ENCODE measurements at regions not wholly inside any gene's neighbourhood (a gene's known extent, or its start where the extent isn't known, plus 50 kb on each side); places are given as distances from the start of the nearest gene placed in this dataset.

GRCh38 chr9:81370650-81371049 is 318.7 kb downstream of the TLE1 start:
- H3K4me1 ChIP-seq (ENCODE audit: control insufficient read depth, insufficient read depth, low read length): peaks cover 19% of the 10 kb centered on the region
- peaks cover 4% of the 10 kb centered on the region for H3K9me3 ChIP-seq (replicated peaks; ENCODE audit: control insufficient read depth, low read depth, low read length)
- 43% methylated on average over 2 of the region's 7 CpGs for WGBS (ENCODE audit: insufficient coverage)
- DNase-seq: no peak
- no peak overlapping the region for H3K4me3 ChIP-seq (ENCODE audit: low read length)
- no peaks in the 10 kb centered on the region for H3K27me3 ChIP-seq (ENCODE audit: control insufficient read depth, insufficient read depth, low read length)
- H3K36me3 ChIP-seq (ENCODE audit: control insufficient read depth, insufficient read depth, low read length): no peaks in the 10 kb centered on the region
- H3K27ac ChIP-seq (ENCODE audit: low read length): no peak overlapping the region

DNA sequence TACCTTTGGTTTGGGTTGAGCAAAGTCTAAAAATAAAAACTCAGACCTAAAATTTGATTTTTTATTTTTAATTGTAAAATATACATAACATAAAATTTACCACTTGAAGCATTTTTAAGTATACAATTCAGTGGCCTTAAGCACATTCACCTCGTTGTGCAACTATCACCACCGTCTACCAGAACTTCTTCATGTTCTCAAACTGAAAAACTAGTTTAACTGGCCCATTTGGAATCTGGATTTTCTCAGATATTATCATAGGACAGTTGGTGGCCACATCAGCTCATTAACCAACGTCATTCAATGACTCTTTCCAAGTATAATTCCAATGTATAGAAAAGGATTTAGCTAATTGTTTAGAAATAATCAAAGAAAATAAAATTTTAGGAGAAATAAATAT is 319.3 kb downstream of the TLE1 start:
- DNase-seq: no peak
- Histone ChIP-seq H3K27me3 (ENCODE audit: control insufficient read depth, insufficient read depth, low read length) (no peaks in the 10 kb centered on the region), H3K4me1 (ENCODE audit: control insufficient read depth, insufficient read depth, low read length) (peaks cover 17% of the 10 kb centered on the region), H3K27ac (ENCODE audit: low read length) (no peak overlapping the region), H3K36me3 (ENCODE audit: control insufficient read depth, insufficient read depth, low read length) (no peaks in the 10 kb centered on the region), H3K4me3 (ENCODE audit: low read length) (no peak overlapping the region), H3K9me3 (replicated peaks; ENCODE audit: control insufficient read depth, low read depth, low read length) (peaks cover 5% of the 10 kb centered on the region)
- 90% methylated on average over 2 of the region's 3 CpGs for WGBS (ENCODE audit: insufficient coverage)

DNA sequence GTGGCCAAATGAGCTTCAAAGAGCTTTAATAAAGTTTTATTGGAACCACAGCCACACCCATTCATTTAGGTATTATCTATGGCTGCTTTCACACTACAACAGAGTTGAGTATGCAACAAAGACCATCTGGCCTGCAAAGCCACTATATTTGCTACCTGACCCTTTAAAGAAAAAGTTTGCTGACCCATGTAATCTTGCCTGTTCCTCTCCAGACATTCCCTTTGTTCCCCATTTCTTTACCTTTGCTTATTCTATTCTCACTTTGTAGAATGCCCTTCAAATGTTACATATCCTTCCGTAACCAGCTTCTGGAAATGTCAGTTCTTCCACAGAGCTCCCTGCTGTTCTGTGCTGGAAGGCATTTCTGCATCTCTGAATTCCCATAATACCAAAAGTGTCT is 320.2 kb downstream of the TLE1 start:
- Histone ChIP-seq H3K27me3 (ENCODE audit: control insufficient read depth, insufficient read depth, low read length) (no peaks in the 10 kb centered on the region), H3K4me1 (ENCODE audit: control insufficient read depth, insufficient read depth, low read length) (peaks cover 12% of the 10 kb centered on the region), H3K27ac (ENCODE audit: low read length) (no peak overlapping the region), H3K4me3 (ENCODE audit: low read length) (no peak overlapping the region), H3K36me3 (ENCODE audit: control insufficient read depth, insufficient read depth, low read length) (no peaks in the 10 kb centered on the region), H3K9me3 (replicated peaks; ENCODE audit: control insufficient read depth, low read depth, low read length) (peaks cover 11% of the 10 kb centered on the region)
- no peak for DNase-seq
- no CpG with 5 or more reads among the region's 1 CpG for WGBS (ENCODE audit: insufficient coverage)

DNA sequence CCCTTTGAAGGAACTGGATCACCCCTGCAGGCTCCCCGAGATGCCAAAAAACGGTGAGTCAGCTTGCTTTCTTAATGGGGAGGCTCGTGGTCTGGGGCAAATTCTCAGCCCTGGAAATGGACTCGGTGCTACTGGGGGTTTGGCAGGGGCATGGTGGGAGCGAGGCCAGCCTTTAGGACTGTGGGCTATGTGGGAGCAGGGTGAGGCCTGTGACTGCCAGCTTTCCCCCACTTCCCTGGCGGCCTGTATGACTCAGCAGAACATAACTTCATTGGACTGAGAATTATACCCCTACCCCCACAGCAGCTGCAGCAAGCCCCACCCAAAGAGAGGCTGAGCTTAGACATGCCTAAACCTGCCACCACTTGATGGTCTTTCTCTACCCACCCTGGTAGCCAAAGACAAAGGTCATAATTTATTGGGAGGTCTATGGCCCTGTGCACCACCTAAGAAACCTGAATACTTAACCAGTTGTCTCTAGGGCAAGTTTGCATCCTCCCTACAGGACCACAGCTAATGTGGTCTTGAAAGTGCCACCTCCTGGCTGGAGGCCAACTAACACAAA is 325.3 kb downstream of the TLE1 start:
- H3K4me1 ChIP-seq (ENCODE audit: control insufficient read depth, insufficient read depth, low read length): no peaks in the 10 kb centered on the region
- H3K4me3 ChIP-seq (ENCODE audit: low read length): no peak overlapping the region

GRCh38 chr9:81361296-81361695 is 328.1 kb downstream of the TLE1 start:
- Histone ChIP-seq H3K9me3 (replicated peaks; ENCODE audit: control insufficient read depth, low read depth, low read length) (peaks cover 11% of the 10 kb centered on the region), H3K4me1 (ENCODE audit: control insufficient read depth, insufficient read depth, low read length) (no peaks in the 10 kb centered on the region), H3K27ac (ENCODE audit: low read length) (no peak overlapping the region), H3K4me3 (ENCODE audit: low read length) (no peak overlapping the region), H3K36me3 (ENCODE audit: control insufficient read depth, insufficient read depth, low read length) (no peaks in the 10 kb centered on the region), H3K27me3 (ENCODE audit: control insufficient read depth, insufficient read depth, low read length) (no peaks in the 10 kb centered on the region)
- no peak for DNase-seq
- WGBS (ENCODE audit: insufficient coverage): no CpG with 5 or more reads among the region's 2 CpGs

More for the DNA sequence above, 325.3 kb downstream of the TLE1 start:
- no peaks in the 10 kb centered on the region for H3K36me3 ChIP-seq (ENCODE audit: control insufficient read depth, insufficient read depth, low read length)
- no peak for DNase-seq
- H3K9me3 ChIP-seq (replicated peaks; ENCODE audit: control insufficient read depth, low read depth, low read length): peaks cover 11% of the 10 kb centered on the region
- no peak overlapping the region for H3K27ac ChIP-seq (ENCODE audit: low read length)
- no peaks in the 10 kb centered on the region for H3K27me3 ChIP-seq (ENCODE audit: control insufficient read depth, insufficient read depth, low read length)
- WGBS (ENCODE audit: insufficient coverage): 82% methylated on average over 2 of the region's 6 CpGs

- WGBS (ENCODE audit: insufficient coverage): no CpG with 5 or more reads among the region's 2 CpGs
- Histone ChIP-seq H3K27me3 (ENCODE audit: control insufficient read depth, insufficient read depth, low read length) (no peaks in the 10 kb centered on the region), H3K27ac (ENCODE audit: low read length) (no peak overlapping the region), H3K4me1 (ENCODE audit: control insufficient read depth, insufficient read depth, low read length) (no peaks in the 10 kb centered on the region), H3K9me3 (replicated peaks; ENCODE audit: control insufficient read depth, low read depth, low read length) (no peaks in the 10 kb centered on the region), H3K4me3 (ENCODE audit: low read length) (no peak overlapping the region), H3K36me3 (ENCODE audit: control insufficient read depth, insufficient read depth, low read length) (no peaks in the 10 kb centered on the region)
- no peak for DNase-seq
These were observed 338.2 kb downstream of the TLE1 start for GRCh38 chr9:81351166-81351565.

DNA sequence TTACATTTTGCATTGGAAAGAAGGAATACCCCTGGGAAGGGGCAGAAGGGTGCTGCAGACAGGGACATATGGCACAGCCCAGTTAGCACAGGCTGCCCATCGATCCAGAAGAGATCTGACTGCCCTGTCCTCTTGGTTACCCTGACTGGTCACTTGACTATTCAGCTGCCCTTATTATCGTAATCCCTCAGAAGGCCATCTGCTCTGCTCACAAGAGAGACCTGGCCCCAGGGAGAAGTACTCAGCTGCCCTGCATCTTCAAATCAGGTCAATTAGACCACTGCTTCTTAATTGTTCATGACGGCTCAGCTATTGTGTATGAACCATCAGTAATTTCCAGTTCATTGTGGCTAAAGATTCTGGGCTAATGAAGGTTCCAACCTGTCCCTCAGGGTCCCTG is 345.0 kb downstream of the TLE1 start:
- Histone ChIP-seq H3K4me1 (ENCODE audit: control insufficient read depth, insufficient read depth, low read length) (no peaks in the 10 kb centered on the region), H3K36me3 (ENCODE audit: control insufficient read depth, insufficient read depth, low read length) (no peaks in the 10 kb centered on the region), H3K9me3 (replicated peaks; ENCODE audit: control insufficient read depth, low read depth, low read length) (no peaks in the 10 kb centered on the region), H3K27ac (ENCODE audit: low read length) (no peak overlapping the region), H3K27me3 (ENCODE audit: control insufficient read depth, insufficient read depth, low read length) (no peaks in the 10 kb centered on the region), H3K4me3 (ENCODE audit: low read length) (no peak overlapping the region)
- WGBS (ENCODE audit: insufficient coverage): 100% methylated on average over 3 of the region's 3 CpGs
- no peak for DNase-seq

DNA sequence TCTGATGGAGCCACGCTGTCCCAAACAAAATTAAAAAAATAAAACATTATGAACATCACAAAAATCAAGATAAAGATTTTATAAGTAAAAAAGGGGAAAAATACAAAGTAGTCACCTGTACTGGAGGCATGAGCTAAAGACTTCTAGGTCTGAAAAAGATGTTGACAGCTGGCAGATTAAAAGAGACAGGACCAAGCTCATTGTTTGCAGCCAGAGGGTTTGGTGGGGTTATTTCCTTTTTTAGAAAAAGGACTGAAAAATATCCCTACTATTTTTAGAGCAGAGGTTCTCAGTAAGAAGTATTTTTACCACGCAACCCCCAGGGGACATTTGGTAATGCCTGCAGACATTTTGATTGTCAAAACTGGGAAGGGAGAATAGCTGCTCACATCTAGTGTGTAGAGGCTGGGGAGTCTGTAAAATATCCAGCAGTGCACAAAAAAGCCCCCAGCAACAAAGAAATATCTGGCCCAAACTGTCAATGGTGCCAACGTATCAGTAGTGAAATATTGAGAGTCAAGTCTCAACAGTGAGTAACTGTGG is 353.4 kb downstream of the TLE1 start:
- peaks cover 9% of the 10 kb centered on the region for H3K9me3 ChIP-seq (replicated peaks; ENCODE audit: control insufficient read depth, low read depth, low read length)
- no peak for DNase-seq
- no CpG with 5 or more reads among the region's 3 CpGs for WGBS (ENCODE audit: insufficient coverage)
- H3K4me1 ChIP-seq (ENCODE audit: control insufficient read depth, insufficient read depth, low read length): no peaks in the 10 kb centered on the region
- no peak overlapping the region for H3K27ac ChIP-seq (ENCODE audit: low read length)
- H3K4me3 ChIP-seq (ENCODE audit: low read length): no peak overlapping the region
- H3K27me3 ChIP-seq (ENCODE audit: control insufficient read depth, insufficient read depth, low read length): no peaks in the 10 kb centered on the region
- H3K36me3 ChIP-seq (ENCODE audit: control insufficient read depth, insufficient read depth, low read length): no peaks in the 10 kb centered on the region

DNA sequence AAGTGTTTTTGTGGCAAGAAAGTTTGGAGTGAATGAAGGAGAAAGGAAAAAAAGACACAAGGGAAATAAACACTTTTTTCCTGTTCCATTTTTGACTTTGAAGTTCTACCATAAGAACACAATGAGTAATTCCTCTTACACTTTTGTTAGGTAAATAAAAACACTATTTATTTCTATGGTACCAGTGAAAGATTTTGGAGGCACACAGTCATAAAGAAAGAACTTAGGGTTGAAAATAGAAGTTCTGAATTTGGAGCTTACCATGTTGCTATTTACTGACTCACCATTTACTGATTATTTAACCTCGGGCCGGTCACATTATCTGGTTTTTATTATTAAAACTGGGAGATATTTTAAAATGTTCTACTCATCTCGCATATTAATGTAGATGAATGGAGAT is 367.8 kb downstream of the TLE1 start:
- no peak for DNase-seq
- no peak overlapping the region for H3K4me3 ChIP-seq (ENCODE audit: low read length)
- whole genome bisulfite sequencing (ENCODE audit: insufficient coverage): no CpG with 5 or more reads among the region's 3 CpGs
- no peaks in the 10 kb centered on the region for H3K4me1 ChIP-seq (ENCODE audit: control insufficient read depth, insufficient read depth, low read length)
- no peaks in the 10 kb centered on the region for H3K27me3 ChIP-seq (ENCODE audit: control insufficient read depth, insufficient read depth, low read length)
- H3K36me3 ChIP-seq (ENCODE audit: control insufficient read depth, insufficient read depth, low read length): no peaks in the 10 kb centered on the region
- H3K27ac ChIP-seq (ENCODE audit: low read length): no peak overlapping the region
- peaks cover 5% of the 10 kb centered on the region for H3K9me3 ChIP-seq (replicated peaks; ENCODE audit: control insufficient read depth, low read depth, low read length)

GRCh38 chr9:81320909-81321482 is 368.4 kb downstream of the TLE1 start:
- no peaks in the 10 kb centered on the region for H3K4me1 ChIP-seq (ENCODE audit: control insufficient read depth, insufficient read depth, low read length)
- H3K9me3 ChIP-seq (replicated peaks; ENCODE audit: control insufficient read depth, low read depth, low read length): peaks cover 3% of the 10 kb centered on the region
- peak; percentile 26 for DNase-seq
- no CpG with 5 or more reads among the region's 4 CpGs for WGBS (ENCODE audit: insufficient coverage)
- H3K4me3 ChIP-seq (ENCODE audit: low read length): no peak overlapping the region
- H3K27me3 ChIP-seq (ENCODE audit: control insufficient read depth, insufficient read depth, low read length): no peaks in the 10 kb centered on the region
- H3K27ac ChIP-seq (ENCODE audit: low read length): no peak overlapping the region
- H3K36me3 ChIP-seq (ENCODE audit: control insufficient read depth, insufficient read depth, low read length): no peaks in the 10 kb centered on the region
